ENCODE measurements at regions not wholly inside any gene's neighbourhood (a gene's known extent, or its start where the extent isn't known, plus 50 kb on each side); places are given as distances from the start of the nearest gene placed in this dataset.
"Not testable (repeated sequence)": the region's sequence is repeated elsewhere in the genome, so short reads cannot be mapped to it uniquely, and the experiment has no call there.

DNA sequence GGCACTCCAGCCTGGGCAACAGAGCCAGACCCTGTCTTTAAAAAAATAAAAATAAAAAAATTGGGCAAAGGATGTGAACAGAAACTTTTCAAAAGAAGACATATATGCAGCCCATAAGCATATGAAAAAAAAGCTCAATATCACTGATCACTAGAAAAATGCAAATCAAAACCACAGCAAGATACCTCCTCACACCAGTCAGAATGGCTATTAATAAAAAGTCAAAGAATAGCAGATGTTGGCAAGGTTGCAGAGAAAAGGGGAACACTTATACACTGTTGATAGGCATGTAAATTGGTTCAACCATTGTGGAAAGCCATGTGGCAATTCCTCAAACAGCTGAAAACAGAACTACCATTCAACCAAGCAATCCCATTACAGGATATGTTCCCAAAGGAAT lies 204.1 kb upstream of the SRD5A2 start:
- SMC1A ChIA-PET (ENCODE audit: uncharacterized antibody, unreplicated experiment), result no interaction called here
- no peak overlapping the region for H3K27ac ChIP-seq (ENCODE audit: control insufficient read depth, insufficient read depth)
- in situ Hi-C loops (cut with MboI), result no loop called here
- H3K9me3 ChIP-seq (replicated peaks; ENCODE audit: control insufficient read depth, insufficient read depth, low read length), result no peaks in the 10 kb centered on the region
- BruUV-seq (replicated peaks), result no TSS peak
- POLR2A ChIA-PET, result no interaction called here
- CTCF ChIA-PET, result interaction anchor here (0.7 kb wide), 1 partner anchor 262 kb away, joined by 3 read pairs; no protein-coding TSS in a partner anchor
- no peaks in the 10 kb centered on the region for H3K79me2 ChIP-seq (ENCODE audit: control insufficient read depth, insufficient read depth, low read length)
- H3K4me1 ChIP-seq (ENCODE audit: control insufficient read depth, insufficient read depth, low read length), result no peaks in the 10 kb centered on the region
- H4K20me1 ChIP-seq (ENCODE audit: control insufficient read depth, insufficient read depth), result no peaks in the 10 kb centered on the region
- H3K4me3 ChIP-seq, result no peak overlapping the region
- TF ChIP-seq PAX8 (IDR thresholded peaks at IDR 0.05) (no peak), EP300 (IDR thresholded peaks at IDR 0.05; ENCODE audit: borderline replicate concordance in 1 of 2, control insufficient read depth in 1 of 2, low read depth in 2 of 2, low read length in 2 of 2) (no peak), ASH2L (IDR thresholded peaks at IDR 0.05; ENCODE audit: borderline replicate concordance, low read depth) (no peak), BRCA1 (IDR thresholded peaks at IDR 0.05; ENCODE audit: low read depth, low read length) (no peak), EGR1 (IDR thresholded peaks at IDR 0.05; ENCODE audit: borderline replicate concordance in 1 of 2, low read depth in 2 of 2, low read length in 2 of 2) (no peak), ZBED1 (IDR thresholded peaks at IDR 0.05; ENCODE audit: borderline replicate concordance) (no peak), SP1 (IDR thresholded peaks at IDR 0.05; ENCODE audit: low read depth, low read length) (no peak), EZH2 (IDR thresholded peaks at IDR 0.05; ENCODE audit: borderline replicate concordance, control insufficient read depth, low read depth, low read length) (no peak)
- no peak overlapping the region for H2AFZ ChIP-seq (ENCODE audit: control insufficient read depth, low read depth, low read length)
- H3K27me3 ChIP-seq (replicated peaks in 1 of 2; ENCODE audit: control insufficient read depth in 2 of 2, insufficient read depth in 2 of 2, low read length in 1 of 2), result no peaks in the 10 kb centered on the region
- H3K4me2 ChIP-seq (ENCODE audit: control insufficient read depth, insufficient read depth), result no peak overlapping the region
- DNase-seq (ENCODE audit: low read depth, low spot score) (no peak), ATAC-seq (no peak), FAIRE-seq (no peak)
- RAD21 ChIA-PET (ENCODE audit: unreplicated experiment), result no interaction called here
- no peaks in the 10 kb centered on the region for H3K36me3 ChIP-seq (ENCODE audit: control insufficient read depth in 2 of 2, insufficient read depth in 2 of 2, low read length in 1 of 2)
- H3K9ac ChIP-seq (ENCODE audit: control insufficient read depth, insufficient read depth, low read length), result no peak overlapping the region
- intact Hi-C loops (cut with micrococcal nuclease; ENCODE audit: unreplicated experiment), result no loop called here

DNA sequence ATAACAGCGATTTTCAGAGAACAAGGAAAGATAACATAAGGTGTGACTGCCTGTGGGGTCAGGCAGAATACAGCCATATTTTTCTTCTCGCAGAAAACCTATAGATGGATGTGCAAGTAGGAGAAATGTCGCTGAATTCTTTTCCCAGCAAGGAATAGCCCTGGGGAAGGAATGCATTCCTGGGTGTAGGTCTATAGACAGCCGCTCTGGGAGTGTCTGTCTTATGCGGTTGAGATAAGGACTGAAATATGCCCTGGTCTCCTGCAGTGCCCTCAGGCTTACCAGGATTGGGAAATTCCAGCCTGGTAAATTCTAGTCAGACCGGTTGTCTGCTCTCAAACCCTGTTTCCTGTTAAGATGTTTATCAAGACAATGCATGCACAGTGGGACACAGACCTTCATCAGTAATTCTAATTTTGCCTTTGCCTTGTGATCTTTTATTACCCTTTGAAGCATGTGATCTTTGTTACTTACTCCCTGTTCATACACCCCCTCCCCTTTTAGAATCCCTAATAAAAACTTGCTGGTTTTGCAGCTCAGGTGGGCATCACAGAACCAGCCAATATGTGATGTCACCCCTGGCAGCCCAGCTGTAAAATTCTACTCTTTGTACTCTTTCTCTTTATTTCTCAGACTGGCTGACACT lies 202.8 kb upstream of the SRD5A2 start:
- BruUV-seq (replicated peaks); H3K9me3 ChIP-seq (replicated peaks; ENCODE audit: control insufficient read depth, insufficient read depth, low read length); POLR2A ChIA-PET; SMC1A ChIA-PET (ENCODE audit: uncharacterized antibody, unreplicated experiment); H4K20me1 ChIP-seq (ENCODE audit: control insufficient read depth, insufficient read depth); H3K27me3 ChIP-seq (replicated peaks in 1 of 2; ENCODE audit: control insufficient read depth in 2 of 2, insufficient read depth in 2 of 2, low read length in 1 of 2); H3K4me2 ChIP-seq (ENCODE audit: control insufficient read depth, insufficient read depth); H3K27ac ChIP-seq (ENCODE audit: control insufficient read depth, insufficient read depth); H3K79me2 ChIP-seq (ENCODE audit: control insufficient read depth, insufficient read depth, low read length); H2AFZ ChIP-seq (ENCODE audit: control insufficient read depth, low read depth, low read length); H3K9ac ChIP-seq (ENCODE audit: control insufficient read depth, insufficient read depth, low read length); H3K36me3 ChIP-seq (ENCODE audit: control insufficient read depth in 2 of 2, insufficient read depth in 2 of 2, low read length in 1 of 2); H3K4me3 ChIP-seq; DNase-seq (ENCODE audit: low read depth, low spot score); FAIRE-seq; RAD21 ChIA-PET (ENCODE audit: unreplicated experiment); ATAC-seq; H3K4me1 ChIP-seq (ENCODE audit: control insufficient read depth, insufficient read depth, low read length); CTCF ChIA-PET; in situ Hi-C loops (cut with MboI); intact Hi-C loops (cut with micrococcal nuclease; ENCODE audit: unreplicated experiment): not testable (repeated sequence)
- WGBS (ENCODE audit: insufficient coverage, insufficient replicate concordance, low lambda C conversion rate, missing lambda C conversion rate), result 51% methylated on average over 6 of the region's 6 CpGs

Data from GM12878 (cell line).